ENCODE measurements at regions not wholly inside any gene's neighbourhood (a gene's known extent, or its start where the extent isn't known, plus 50 kb on each side); places are given as distances from the start of the nearest gene placed in this dataset.
"Not testable (repeated sequence)": the region's sequence is repeated elsewhere in the genome, so short reads cannot be mapped to it uniquely, and the experiment has no call there.

DNA sequence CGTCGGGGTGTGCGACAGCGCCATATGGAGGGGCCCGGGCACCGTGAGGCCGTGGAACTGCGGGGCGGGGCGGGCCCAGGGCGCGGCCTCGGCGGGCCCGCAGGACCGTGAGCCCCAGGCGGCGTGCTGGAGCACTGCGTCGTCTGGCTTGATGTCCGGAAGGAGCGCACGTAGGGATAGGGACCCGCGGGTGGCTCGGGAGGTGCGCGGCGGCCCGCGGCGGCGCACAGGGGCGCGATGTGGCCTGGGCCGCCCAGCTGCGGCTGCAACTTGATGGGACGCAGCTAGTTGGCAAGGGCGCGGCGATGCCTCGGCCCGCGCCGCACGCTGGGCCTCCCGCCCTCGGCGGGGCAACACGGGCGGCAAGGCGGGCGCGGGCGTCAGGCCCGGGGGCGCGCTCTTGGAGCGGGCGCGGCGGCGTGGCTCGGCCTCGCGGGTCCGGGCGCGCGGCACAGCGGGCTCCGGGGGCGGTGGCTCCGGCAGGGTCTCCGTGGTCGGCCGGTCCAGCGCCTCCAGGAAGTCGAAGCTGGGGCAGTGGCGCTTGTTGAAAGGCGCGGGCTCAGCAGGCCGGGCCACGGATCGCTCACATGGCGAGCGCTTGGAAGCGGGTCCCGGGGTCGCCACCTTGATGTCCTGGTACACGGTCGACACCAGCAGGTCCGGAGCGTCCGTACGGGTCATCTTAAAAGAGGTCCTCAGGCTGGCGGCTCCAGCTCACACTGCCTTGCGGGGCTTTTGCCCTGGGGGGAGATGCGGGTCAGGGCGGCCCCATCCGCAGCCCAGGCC is 302.0 kb downstream of the CCDC74A start:
- not testable (repeated sequence) for H3K4me1 ChIP-seq (ENCODE audit: low read length); H3K4me3 ChIP-seq (ENCODE audit: low read length); H3K79me2 ChIP-seq (ENCODE audit: low read length); H3K27me3 ChIP-seq (ENCODE audit: low read length); H3K36me3 ChIP-seq (ENCODE audit: insufficient read depth, low read length); H3K9me3 ChIP-seq (ENCODE audit: low read length); H3K9me2 ChIP-seq (replicated peaks; ENCODE audit: insufficient read depth, low read length); H3K27ac ChIP-seq (ENCODE audit: low read length); H4K20me1 ChIP-seq (ENCODE audit: insufficient read depth, low read depth, low read length); DNase-seq; H3K9ac ChIP-seq (ENCODE audit: low read length); H2AFZ ChIP-seq (ENCODE audit: low read length); H3K4me2 ChIP-seq (ENCODE audit: low read depth, low read length, poor library complexity, severe bottlenecking)

DNA sequence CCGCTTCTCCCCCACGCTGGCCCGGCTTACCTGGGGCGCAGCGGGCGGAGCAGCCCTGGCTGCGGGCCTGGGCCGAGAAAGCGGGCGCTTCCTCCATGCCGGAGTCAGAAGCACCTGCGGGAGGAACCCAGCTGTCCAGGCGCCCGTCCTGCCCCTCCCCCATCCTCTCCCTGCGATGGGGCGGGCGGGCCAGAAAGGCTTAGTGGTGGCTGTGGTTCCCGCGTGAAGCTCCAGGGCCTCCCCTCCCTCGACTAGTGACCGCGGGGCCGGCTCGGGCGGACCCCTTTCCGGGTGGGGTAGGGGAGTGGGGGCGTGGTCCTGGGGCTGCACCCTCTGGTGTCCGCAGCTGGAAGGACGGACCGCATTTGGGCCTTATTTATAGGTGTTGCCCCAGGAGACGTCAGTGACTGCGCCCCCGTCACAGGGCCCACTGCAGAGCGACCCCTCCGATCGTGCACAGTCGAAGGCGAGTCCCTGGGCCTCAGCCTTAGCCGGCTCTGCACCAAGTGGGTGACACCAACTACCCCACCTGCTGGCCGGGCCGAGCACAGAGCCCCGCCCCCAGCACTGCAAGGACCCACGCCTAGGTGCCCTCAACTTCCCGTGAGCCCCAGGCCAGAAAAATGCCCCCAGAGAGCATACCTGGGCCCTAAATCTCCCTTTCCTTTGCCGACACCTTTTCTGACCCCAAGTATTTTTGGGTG is 302.7 kb downstream of the CCDC74A start:
- not testable (repeated sequence) for H3K9ac ChIP-seq (ENCODE audit: low read length); H3K27ac ChIP-seq (ENCODE audit: low read length); H3K4me3 ChIP-seq (ENCODE audit: low read length); H3K27me3 ChIP-seq (ENCODE audit: low read length); DNase-seq; H3K9me3 ChIP-seq (ENCODE audit: low read length); H3K4me2 ChIP-seq (ENCODE audit: low read depth, low read length, poor library complexity, severe bottlenecking); H3K4me1 ChIP-seq (ENCODE audit: low read length); H3K79me2 ChIP-seq (ENCODE audit: low read length); H4K20me1 ChIP-seq (ENCODE audit: insufficient read depth, low read depth, low read length); H3K36me3 ChIP-seq (ENCODE audit: insufficient read depth, low read length); H3K9me2 ChIP-seq (replicated peaks; ENCODE audit: insufficient read depth, low read length); H2AFZ ChIP-seq (ENCODE audit: low read length)

DNA sequence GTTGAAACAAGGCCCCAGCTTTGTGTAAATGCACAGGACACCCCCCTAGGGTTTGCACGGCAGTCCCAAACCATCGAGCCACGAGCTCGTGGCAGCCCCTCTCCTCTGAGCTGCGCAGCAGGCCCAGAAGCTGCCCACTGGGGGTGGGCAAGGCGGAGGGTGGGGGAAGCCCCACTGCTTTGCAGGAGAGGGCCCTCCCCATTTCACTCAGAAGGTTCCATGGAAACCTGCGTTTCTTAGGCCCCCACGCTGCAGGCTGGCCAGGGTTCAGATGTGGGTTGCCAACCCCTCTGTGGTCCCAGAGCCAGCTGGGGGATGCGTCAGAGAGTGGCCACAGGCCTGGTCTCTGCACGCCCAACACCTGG is 303.2 kb downstream of the CCDC74A start:
- DNase-seq; H2AFZ ChIP-seq (ENCODE audit: low read length); H3K9me2 ChIP-seq (replicated peaks; ENCODE audit: insufficient read depth, low read length); H3K4me2 ChIP-seq (ENCODE audit: low read depth, low read length, poor library complexity, severe bottlenecking); H3K4me3 ChIP-seq (ENCODE audit: low read length); H3K9me3 ChIP-seq (ENCODE audit: low read length); H3K4me1 ChIP-seq (ENCODE audit: low read length); H3K27ac ChIP-seq (ENCODE audit: low read length); H3K36me3 ChIP-seq (ENCODE audit: insufficient read depth, low read length); H3K79me2 ChIP-seq (ENCODE audit: low read length); H4K20me1 ChIP-seq (ENCODE audit: insufficient read depth, low read depth, low read length); H3K27me3 ChIP-seq (ENCODE audit: low read length); H3K9ac ChIP-seq (ENCODE audit: low read length): not testable (repeated sequence)

GRCh38 chr2:131831450-131832208 is 303.9 kb downstream of the CCDC74A start:
- H3K9me3 ChIP-seq (ENCODE audit: low read length); H3K9me2 ChIP-seq (replicated peaks; ENCODE audit: insufficient read depth, low read length); H4K20me1 ChIP-seq (ENCODE audit: insufficient read depth, low read depth, low read length); H3K4me3 ChIP-seq (ENCODE audit: low read length); H3K27me3 ChIP-seq (ENCODE audit: low read length); H3K36me3 ChIP-seq (ENCODE audit: insufficient read depth, low read length); H3K79me2 ChIP-seq (ENCODE audit: low read length); H3K9ac ChIP-seq (ENCODE audit: low read length); H3K4me2 ChIP-seq (ENCODE audit: low read depth, low read length, poor library complexity, severe bottlenecking); H2AFZ ChIP-seq (ENCODE audit: low read length); H3K27ac ChIP-seq (ENCODE audit: low read length); H3K4me1 ChIP-seq (ENCODE audit: low read length): not testable (repeated sequence)
- peak; percentile 77 for DNase-seq

GRCh38 chr2:131832209-131832780 is 304.6 kb downstream of the CCDC74A start:
- H3K9me2 ChIP-seq (replicated peaks; ENCODE audit: insufficient read depth, low read length); H3K9ac ChIP-seq (ENCODE audit: low read length); DNase-seq: not testable (repeated sequence)

GRCh38 chr2:131832917-131833316 is 305.2 kb downstream of the CCDC74A start:
- not testable (repeated sequence) for H4K20me1 ChIP-seq (ENCODE audit: insufficient read depth, low read depth, low read length); H3K9ac ChIP-seq (ENCODE audit: low read length); H3K27me3 ChIP-seq (ENCODE audit: low read length); H2AFZ ChIP-seq (ENCODE audit: low read length); H3K36me3 ChIP-seq (ENCODE audit: insufficient read depth, low read length); H3K4me3 ChIP-seq (ENCODE audit: low read length); H3K27ac ChIP-seq (ENCODE audit: low read length); DNase-seq; H3K4me1 ChIP-seq (ENCODE audit: low read length); H3K9me3 ChIP-seq (ENCODE audit: low read length); H3K79me2 ChIP-seq (ENCODE audit: low read length); H3K9me2 ChIP-seq (replicated peaks; ENCODE audit: insufficient read depth, low read length); H3K4me2 ChIP-seq (ENCODE audit: low read depth, low read length, poor library complexity, severe bottlenecking)

More at GRCh38 chr2:131832209-131832780, 304.6 kb downstream of the CCDC74A start:
- H3K4me3 ChIP-seq (ENCODE audit: low read length); H3K36me3 ChIP-seq (ENCODE audit: insufficient read depth, low read length); H3K27me3 ChIP-seq (ENCODE audit: low read length); H3K27ac ChIP-seq (ENCODE audit: low read length); H3K4me2 ChIP-seq (ENCODE audit: low read depth, low read length, poor library complexity, severe bottlenecking); H3K79me2 ChIP-seq (ENCODE audit: low read length); H4K20me1 ChIP-seq (ENCODE audit: insufficient read depth, low read depth, low read length); H2AFZ ChIP-seq (ENCODE audit: low read length); H3K9me3 ChIP-seq (ENCODE audit: low read length); H3K4me1 ChIP-seq (ENCODE audit: low read length): not testable (repeated sequence)

DNA sequence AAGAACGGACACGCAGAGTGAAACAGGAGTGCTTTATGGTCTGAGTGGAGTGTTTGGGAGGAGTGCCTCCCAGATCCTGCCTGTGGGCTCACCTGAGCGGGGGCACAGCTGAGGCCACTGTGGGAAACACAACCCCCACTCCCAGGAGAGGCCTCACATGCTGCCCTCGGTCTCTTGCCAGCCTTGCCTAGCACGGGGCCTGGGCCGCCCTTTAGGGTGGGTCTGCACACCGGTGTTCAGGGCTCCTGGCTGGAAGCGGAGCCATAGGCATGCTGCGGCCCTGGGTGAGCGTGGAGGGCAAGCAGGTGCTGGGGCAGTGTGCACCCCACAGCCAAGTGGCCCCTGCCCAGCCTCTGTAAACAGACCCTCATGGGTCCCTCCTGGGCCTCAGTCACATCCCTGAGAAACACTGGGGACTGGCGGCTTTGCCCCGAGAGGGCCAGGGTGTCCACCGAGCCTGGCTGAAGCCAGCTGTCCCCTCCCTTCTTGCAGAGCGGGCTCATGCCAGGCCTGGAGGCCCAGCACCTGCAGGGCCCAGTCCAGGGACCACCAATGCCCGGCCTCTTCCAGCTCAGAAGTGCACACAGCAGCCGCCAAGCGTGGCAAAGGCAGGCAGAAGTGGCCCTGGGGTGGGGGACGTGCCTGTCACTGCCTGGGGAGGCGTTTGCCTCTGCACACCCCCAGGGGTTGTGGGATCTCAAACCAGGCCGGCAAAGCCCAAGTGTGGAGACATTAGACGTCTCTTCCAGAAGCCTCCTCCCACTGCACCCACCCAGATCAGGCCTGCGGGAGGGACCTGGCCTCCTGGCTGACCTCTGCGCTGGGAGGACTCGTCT is 305.9 kb downstream of the CCDC74A start:
- DNase-seq; H3K4me2 ChIP-seq (ENCODE audit: low read depth, low read length, poor library complexity, severe bottlenecking); H3K4me1 ChIP-seq (ENCODE audit: low read length); H3K4me3 ChIP-seq (ENCODE audit: low read length); H3K27ac ChIP-seq (ENCODE audit: low read length); H3K9ac ChIP-seq (ENCODE audit: low read length); H3K27me3 ChIP-seq (ENCODE audit: low read length); H2AFZ ChIP-seq (ENCODE audit: low read length); H3K36me3 ChIP-seq (ENCODE audit: insufficient read depth, low read length); H3K9me2 ChIP-seq (replicated peaks; ENCODE audit: insufficient read depth, low read length); H3K9me3 ChIP-seq (ENCODE audit: low read length); H4K20me1 ChIP-seq (ENCODE audit: insufficient read depth, low read depth, low read length); H3K79me2 ChIP-seq (ENCODE audit: low read length): not testable (repeated sequence)
